Neural progenitor cell (in vitro differentiated cells): ENCODE measurements at regions not wholly inside any gene's neighbourhood (a gene's known extent, or its start where the extent isn't known, plus 50 kb on each side); places are given as distances from the start of the nearest gene placed in this dataset.

ENCODE experiments used
- EZH2 ChIP-seq: fragments of 200-600 bp; sonication (generic); IDR thresholded peaks from 2 replicates; pipeline ENCODE4 v1.6.1; 2017; ENCODE audit warnings: antibody characterized with exemption, mild to moderate bottlenecking, moderate library complexity
- EZH2phosphoT487 ChIP-seq: fragments of 200-600 bp; sonication (generic); IDR thresholded peaks from 2 replicates; pipeline ENCODE4 v1.6.1; 2017; ENCODE audit warnings: antibody characterized with exemption
- TF ChIP-seq, protein P1 (sequence below): fragments of 200-600 bp; sonication (generic); IDR thresholded peaks from 2 replicates; pipeline ENCODE4 v1.5.1; 2017; ENCODE audit warnings: antibody characterized with exemption, mild to moderate bottlenecking

DNA sequence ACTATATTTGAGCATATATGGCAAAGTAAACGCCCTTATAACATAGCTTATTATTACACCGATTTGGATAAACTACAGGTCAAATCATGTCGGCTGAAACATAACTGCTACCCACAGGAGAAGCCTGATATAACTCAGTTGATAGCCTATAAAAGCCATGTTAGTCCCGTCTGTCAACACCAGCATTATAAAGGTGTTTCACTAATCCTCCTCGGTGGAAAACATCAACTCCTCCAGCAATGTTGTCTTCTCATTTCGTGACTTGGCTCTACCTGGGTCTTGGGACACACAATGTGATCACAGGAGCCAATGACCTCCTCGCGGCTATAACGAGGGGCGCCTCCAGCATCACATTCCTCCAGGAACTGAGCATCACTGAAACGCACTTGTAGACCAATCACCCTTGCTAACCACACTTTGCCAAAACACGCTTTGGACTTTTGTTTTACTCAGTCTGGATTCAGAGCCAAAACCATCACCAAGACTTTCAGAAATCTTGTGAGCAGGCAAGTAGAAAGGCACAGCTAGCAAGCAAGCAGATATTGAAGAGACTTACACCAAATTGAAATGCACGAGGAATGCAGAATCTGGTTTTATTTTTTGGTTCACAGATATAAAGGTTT lies 269.7 kb upstream of the NFE2L3 start:
- TF ChIP-seq, protein P1, sequence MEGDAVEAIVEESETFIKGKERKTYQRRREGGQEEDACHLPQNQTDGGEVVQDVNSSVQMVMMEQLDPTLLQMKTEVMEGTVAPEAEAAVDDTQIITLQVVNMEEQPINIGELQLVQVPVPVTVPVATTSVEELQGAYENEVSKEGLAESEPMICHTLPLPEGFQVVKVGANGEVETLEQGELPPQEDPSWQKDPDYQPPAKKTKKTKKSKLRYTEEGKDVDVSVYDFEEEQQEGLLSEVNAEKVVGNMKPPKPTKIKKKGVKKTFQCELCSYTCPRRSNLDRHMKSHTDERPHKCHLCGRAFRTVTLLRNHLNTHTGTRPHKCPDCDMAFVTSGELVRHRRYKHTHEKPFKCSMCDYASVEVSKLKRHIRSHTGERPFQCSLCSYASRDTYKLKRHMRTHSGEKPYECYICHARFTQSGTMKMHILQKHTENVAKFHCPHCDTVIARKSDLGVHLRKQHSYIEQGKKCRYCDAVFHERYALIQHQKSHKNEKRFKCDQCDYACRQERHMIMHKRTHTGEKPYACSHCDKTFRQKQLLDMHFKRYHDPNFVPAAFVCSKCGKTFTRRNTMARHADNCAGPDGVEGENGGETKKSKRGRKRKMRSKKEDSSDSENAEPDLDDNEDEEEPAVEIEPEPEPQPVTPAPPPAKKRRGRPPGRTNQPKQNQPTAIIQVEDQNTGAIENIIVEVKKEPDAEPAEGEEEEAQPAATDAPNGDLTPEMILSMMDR: no peak
- no peak for TF ChIP-seq EZH2
- no peak for TF ChIP-seq EZH2phosphoT487
